ENCODE measurements at regions not wholly inside any gene's neighbourhood (a gene's known extent, or its start where the extent isn't known, plus 50 kb on each side); places are given as distances from the start of the nearest gene placed in this dataset.
"Not testable (repeated sequence)": the region's sequence is repeated elsewhere in the genome, so short reads cannot be mapped to it uniquely, and the experiment has no call there.

GRCh38 chrX:138018145-138018799, 452.3 kb downstream of the ZIC3 start:
- DNase-seq (ENCODE audit: low read depth, low spot score), result no peak

- DNase-seq (ENCODE audit: low read depth, low spot score), result no peak
Observed at GRCh38 chrX:138020941-138021340, 455.0 kb downstream of the ZIC3 start.

- DNase-seq (ENCODE audit: low read depth, low spot score), result no peak
Observed at GRCh38 chrX:138026211-138026610, 460.3 kb downstream of the ZIC3 start.

- no peak for DNase-seq (ENCODE audit: low read depth, low spot score)
Observed at GRCh38 chrX:138031715-138032114, 465.8 kb downstream of the ZIC3 start.

- no peak for DNase-seq (ENCODE audit: low read depth, low spot score)
Observed at GRCh38 chrX:138034136-138034535, 468.2 kb downstream of the ZIC3 start.

GRCh38 chrX:138037548-138037947, 471.6 kb downstream of the ZIC3 start:
- no peak for DNase-seq (ENCODE audit: low read depth, low spot score)

- no peak for DNase-seq (ENCODE audit: low read depth, low spot score)
Observed at GRCh38 chrX:138057883-138058282, 492.0 kb downstream of the ZIC3 start.

GRCh38 chrX:138058931-138059330, 493.0 kb downstream of the ZIC3 start:
- no peak for DNase-seq (ENCODE audit: low read depth, low spot score)

GRCh38 chrX:138067415-138067814, 501.5 kb downstream of the ZIC3 start:
- DNase-seq (ENCODE audit: low read depth, low spot score), result no peak

- no peak for DNase-seq (ENCODE audit: low read depth, low spot score)
Observed at GRCh38 chrX:138073626-138074025, 507.7 kb downstream of the ZIC3 start.

- DNase-seq (ENCODE audit: low read depth, low spot score), result no peak
Observed at GRCh38 chrX:138082251-138082650, 516.3 kb downstream of the ZIC3 start.

GRCh38 chrX:138082896-138083295, 517.0 kb downstream of the ZIC3 start:
- DNase-seq (ENCODE audit: low read depth, low spot score), result no peak

GRCh38 chrX:138110910-138111309, 545.0 kb downstream of the ZIC3 start:
- DNase-seq (ENCODE audit: low read depth, low spot score), result not testable (repeated sequence)

GRCh38 chrX:138127314-138127713, 561.4 kb downstream of the ZIC3 start:
- no peak for DNase-seq (ENCODE audit: low read depth, low spot score)

GRCh38 chrX:138128027-138128671, 562.2 kb downstream of the ZIC3 start:
- no peak for DNase-seq (ENCODE audit: low read depth, low spot score)

- DNase-seq (ENCODE audit: low read depth, low spot score), result no peak
Observed at GRCh38 chrX:138150709-138151108, 560.8 kb downstream of the FGF13 start.

- no peak for DNase-seq (ENCODE audit: low read depth, low spot score)
Observed at GRCh38 chrX:138157850-138158249, 553.7 kb downstream of the FGF13 start.

GRCh38 chrX:138191998-138192397, 519.5 kb downstream of the FGF13 start:
- DNase-seq (ENCODE audit: low read depth, low spot score), result peak; percentile 12

GRCh38 chrX:138229718-138230117, 481.8 kb downstream of the FGF13 start:
- no peak for DNase-seq (ENCODE audit: low read depth, low spot score)

- DNase-seq (ENCODE audit: low read depth, low spot score), result no peak
Observed at GRCh38 chrX:138240266-138240665, 471.3 kb downstream of the FGF13 start.

- DNase-seq (ENCODE audit: low read depth, low spot score), result no peak
Observed at GRCh38 chrX:138254001-138254400, 457.5 kb downstream of the FGF13 start.

- no peak for DNase-seq (ENCODE audit: low read depth, low spot score)
Observed at GRCh38 chrX:138255373-138255772, 456.1 kb downstream of the FGF13 start.

- not testable (repeated sequence) for DNase-seq (ENCODE audit: low read depth, low spot score)
Observed at GRCh38 chrX:138264095-138264494, 447.4 kb downstream of the FGF13 start.

- DNase-seq (ENCODE audit: low read depth, low spot score), result no peak
Observed at GRCh38 chrX:138270931-138271330, 440.6 kb downstream of the FGF13 start.

Measured in iPS DF 19.7 (cell line).